K562 (cell line): ENCODE measurements at regions not wholly inside any gene's neighbourhood (a gene's known extent, or its start where the extent isn't known, plus 50 kb on each side); places are given as distances from the start of the nearest gene placed in this dataset.
A peak's percentile ranks its signal among the peaks of the same experiment; 100 is the strongest.

Source experiments
- C11orf30 ChIP-seq: fragments of 450-650 bp; IDR thresholded peaks from 2 replicates; pipeline ENCODE4 v1.6.1; 2016; ENCODE audit warnings: low read depth, mild to moderate bottlenecking
- CXXC5 ChIP-seq: fragments of 250-450 bp; sonication (Bioruptor Pico); IDR thresholded peaks from 2 replicates; pipeline ENCODE4 v1.8.0; 2022; ENCODE audit warnings: inconsistent platforms, mild to moderate bottlenecking, moderate library complexity
- DNMT1 ChIP-seq: fragments of 450-650 bp; IDR thresholded peaks from 2 replicates; pipeline ENCODE4 v1.6.1; 2016; ENCODE audit warnings: antibody characterized with exemption, mild to moderate bottlenecking
- FOSL1 ChIP-seq: fragments of 200-800 bp; sonication (Bioruptor generic); conservative IDR thresholded peaks from 2 replicates; pipeline ENCODE4 v1.6.1; 2016; ENCODE audit warnings: missing genetic modification characterization, missing compliant biosample characterization
- GATA2 ChIP-seq: sonication (generic); formaldehyde crosslinking; IDR thresholded peaks from 2 replicates; pipeline ENCODE4 v1.4.0; 2020; ENCODE audit warnings: mild to moderate bottlenecking, missing genetic modification reagents
- JUND ChIP-seq, 2 experiments: IDR thresholded peaks; 2 replicates in 1 of 2; 3 replicates in 1 of 2; pipeline ENCODE4 v1.6.1; 2011; ENCODE audit warnings: borderline replicate concordance in 2 of 2, low read depth in 2 of 2, low read length in 2 of 2, improper control_type of control experiment in 1 of 2, missing biosample characterization in 1 of 2, missing genetic modification characterization in 1 of 2, missing genetic modification reagents in 1 of 2
- L3MBTL2 ChIP-seq: fragments of 450-650 bp; IDR thresholded peaks from 2 replicates; pipeline ENCODE4 v1.6.1; 2016; ENCODE audit warnings: mild to moderate bottlenecking, moderate library complexity
- NFATC3 ChIP-seq: fragments of 450-650 bp; IDR thresholded peaks from 2 replicates; pipeline ENCODE4 v1.6.1; 2017; ENCODE audit warnings: mild to moderate bottlenecking
- NFE2 ChIP-seq: IDR thresholded peaks from 2 replicates; pipeline ENCODE4 v1.6.1; 2014; ENCODE audit warnings: antibody characterized with exemption, low read depth
- NR2C1 ChIP-seq, 2 experiments: fragments of 450-650 bp; IDR thresholded peaks; 2 replicates each; pipeline ENCODE4 v1.6.1; 2017; ENCODE audit warnings: mild to moderate bottlenecking in 2 of 2, antibody characterized with exemption in 1 of 2, inconsistent platforms in 1 of 2, missing compliant biosample characterization in 1 of 2, missing genetic modification characterization in 1 of 2
- NR2C2 ChIP-seq, 2 experiments: fragments of 200-800 bp in 1 of 2; sonication (Bioruptor generic) in 1 of 2; sonication (generic) in 1 of 2; formaldehyde crosslinking in 1 of 2; IDR thresholded peaks; 2 replicates each; pipeline versions ENCODE4 v1.6.1 to v1.8.0; 2016 to 2022; ENCODE audit warnings: mild to moderate bottlenecking in 1 of 2, missing compliant biosample characterization in 1 of 2, missing genetic modification characterization in 1 of 2, missing genetic modification reagents in 1 of 2
- NR4A1 ChIP-seq, 2 experiments: fragments of 250-450 bp in 1 of 2; fragments of 450-650 bp in 1 of 2; sonication (Bioruptor Pico) in 1 of 2; IDR thresholded peaks; 2 replicates each; pipeline versions ENCODE4 v1.4.0 to v1.6.1; 2016 to 2020; ENCODE audit warnings: mild to moderate bottlenecking in 2 of 2, missing compliant biosample characterization in 1 of 2, missing genetic modification characterization in 1 of 2, moderate library complexity in 1 of 2
- PCBP1 ChIP-seq: fragments of 200-400 bp; formaldehyde crosslinking; IDR thresholded peaks from 2 replicates; pipeline ENCODE4 v1.6.1; 2018; ENCODE audit warnings: mild to moderate bottlenecking, low read depth, low read length; ENCODE audit not compliant: poor library complexity, severe bottlenecking
- PTRF ChIP-seq: fragments of 450-650 bp; IDR thresholded peaks from 2 replicates; pipeline ENCODE4 v1.6.1; 2016; ENCODE audit warnings: mild to moderate bottlenecking, missing genetic modification characterization, missing compliant biosample characterization
- SMARCA5 ChIP-seq: fragments of 450-650 bp; IDR thresholded peaks from 2 replicates; pipeline ENCODE4 v1.6.1; 2016
- SRSF1 ChIP-seq: fragments of 200-400 bp; formaldehyde crosslinking; IDR thresholded peaks from 2 replicates; pipeline ENCODE4 v1.6.1; 2017; ENCODE audit warnings: mild to moderate bottlenecking, low read depth, low read length, moderate library complexity
- TCF3 ChIP-seq: sonication (generic); formaldehyde crosslinking; IDR thresholded peaks from 2 replicates; pipeline ENCODE4 v1.4.0; 2020; ENCODE audit warnings: mild to moderate bottlenecking, missing genetic modification reagents
- VEZF1 ChIP-seq: fragments of 200-800 bp; sonication (Bioruptor generic); IDR thresholded peaks from 2 replicates; pipeline ENCODE4 v1.6.1; 2017; ENCODE audit warnings: missing genetic modification characterization, missing compliant biosample characterization
- ZEB2 ChIP-seq: fragments of 450-650 bp; IDR thresholded peaks from 2 replicates; pipeline ENCODE4 v1.6.1; 2016
- ZNF586 ChIP-seq: fragments of 450-650 bp; formaldehyde crosslinking; conservative IDR thresholded peaks from 2 replicates; pipeline ENCODE4 v1.4.0; 2020; ENCODE audit warnings: mild to moderate bottlenecking, moderate library complexity
- ZNF592 ChIP-seq: fragments of 450-650 bp; IDR thresholded peaks from 2 replicates; pipeline ENCODE4 v1.6.1; 2017; ENCODE audit warnings: antibody characterized with exemption, mild to moderate bottlenecking
- TF ChIP-seq, protein P1 (sequence below): fragments of 450-650 bp; IDR thresholded peaks from 2 replicates; pipeline ENCODE4 v1.6.1; 2016

DNA sequence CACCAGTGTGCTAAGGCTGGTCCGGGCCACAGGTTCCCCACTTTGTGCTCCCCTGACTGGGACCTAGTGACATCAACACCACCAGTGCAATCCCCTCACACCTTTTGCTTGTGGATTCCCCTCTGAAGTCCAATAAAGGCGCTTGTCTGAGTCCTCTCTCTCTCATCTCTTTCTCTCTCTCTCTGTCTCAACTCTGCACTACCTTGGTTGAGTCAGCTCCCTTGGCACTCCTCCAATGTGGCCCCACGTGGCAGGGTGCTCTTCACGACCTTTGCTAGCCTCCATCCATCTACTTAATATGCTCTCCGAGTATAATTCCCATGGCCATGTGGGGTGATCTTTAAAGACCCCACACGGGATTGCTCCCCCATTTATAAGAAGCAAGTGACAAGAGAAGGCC lies 385.0 kb downstream of the CD83 start (continued):
- TF ChIP-seq ZNF586 (CRISPR knock-in tag) (no peak), FOSL1 (peak; percentile 92), SRSF1 (no peak), ZEB2 (0 out of 2 replicates have a peak, but pooled peaks have one; percentile 51), PCBP1 (no peak), NR2C2 (CRISPR knock-in tag; IDR thresholded peaks at IDR 0.05) (no peak), NR2C2 (tag; IDR thresholded peaks at IDR 0.05) (peak; percentile 61), ZNF592 (0 out of 2 replicates have a peak, but pooled peaks have one; percentile 33), DNMT1 (no peak), JUND (IDR thresholded peaks at IDR 0.05; ENCODE audit: borderline replicate concordance, low read depth, low read length) (peak; percentile 84), JUND (tag; IDR thresholded peaks at IDR 0.05; ENCODE audit: borderline replicate concordance, low read depth, low read length) (peak; percentile 84; the same call in 2 of the 3 replicates), SMARCA5 (no peak), NFE2 (peak; percentile 52; the same call in 1 of the 2 replicates), NR2C1 (IDR thresholded peaks at IDR 0.05) (no peak), NR2C1 (tag; IDR thresholded peaks at IDR 0.05) (0 out of 2 replicates have a peak, but pooled peaks have one; percentile 14), GATA2 (CRISPR knock-in tag) (no peak), C11orf30 (peak; percentile 34; the same call in 1 of the 2 replicates), TCF3 (CRISPR knock-in tag) (no peak), VEZF1 (CRISPR knock-in tag) (no peak), L3MBTL2 (peak; percentile 82), NR4A1 (CRISPR knock-in tag; IDR thresholded peaks at IDR 0.05) (no peak), NR4A1 (tag; IDR thresholded peaks at IDR 0.05) (peak; percentile 47; the same call in 1 of the 2 replicates), CXXC5 (CRISPR knock-in tag) (0 out of 2 replicates have a peak, but pooled peaks have one; percentile 18), NFATC3 (no peak), PTRF (tag) (no peak)
- TF ChIP-seq, protein P1, sequence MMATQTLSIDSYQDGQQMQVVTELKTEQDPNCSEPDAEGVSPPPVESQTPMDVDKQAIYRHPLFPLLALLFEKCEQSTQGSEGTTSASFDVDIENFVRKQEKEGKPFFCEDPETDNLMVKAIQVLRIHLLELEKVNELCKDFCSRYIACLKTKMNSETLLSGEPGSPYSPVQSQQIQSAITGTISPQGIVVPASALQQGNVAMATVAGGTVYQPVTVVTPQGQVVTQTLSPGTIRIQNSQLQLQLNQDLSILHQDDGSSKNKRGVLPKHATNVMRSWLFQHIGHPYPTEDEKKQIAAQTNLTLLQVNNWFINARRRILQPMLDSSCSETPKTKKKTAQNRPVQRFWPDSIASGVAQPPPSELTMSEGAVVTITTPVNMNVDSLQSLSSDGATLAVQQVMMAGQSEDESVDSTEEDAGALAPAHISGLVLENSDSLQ, result no peak
